Esophagus mucosa (tissue), 1 donor: ENCODE measurements at regions not wholly inside any gene's neighbourhood (a gene's known extent, or its start where the extent isn't known, plus 50 kb on each side); places are given as distances from the start of the nearest gene placed in this dataset.
"Not testable (repeated sequence)": the region's sequence is repeated elsewhere in the genome, so short reads cannot be mapped to it uniquely, and the experiment has no call there.

Source experiments
- ATAC-seq: fragments of 200-7000 bp; cut with Tn5 transposase; one replicate; pipeline ENCODE4 v1.9.1; 2020
- donor health status: DM: yes; HTN: yes; CAD: no.

DNA sequence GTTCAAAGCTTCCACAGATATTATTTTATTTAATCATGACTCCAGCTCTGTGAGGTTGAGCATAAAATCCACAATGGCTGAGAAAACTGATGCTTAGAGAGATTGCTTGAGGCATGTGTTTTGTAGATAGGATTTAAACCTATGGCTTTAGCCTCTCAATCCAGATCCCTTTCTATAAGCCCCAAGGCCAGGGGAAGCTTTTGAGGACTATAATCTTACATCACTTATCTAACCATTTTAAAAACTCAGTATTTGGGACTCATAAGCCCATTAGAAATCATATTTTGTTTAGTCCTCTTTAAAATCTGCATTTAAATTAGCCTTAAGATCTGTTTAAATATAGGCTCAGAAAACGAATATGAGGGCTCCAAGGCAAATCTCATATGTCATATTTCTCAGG, 135.4 kb upstream of the SERPINE2 start:
- no peak for ATAC-seq

- ATAC-seq: no peak
Measured at GRCh38 chr2:224173933-224174332, 134.8 kb upstream of the SERPINE2 start.

GRCh38 chr2:224173210-224173609, 134.1 kb upstream of the SERPINE2 start:
- no peak for ATAC-seq

DNA sequence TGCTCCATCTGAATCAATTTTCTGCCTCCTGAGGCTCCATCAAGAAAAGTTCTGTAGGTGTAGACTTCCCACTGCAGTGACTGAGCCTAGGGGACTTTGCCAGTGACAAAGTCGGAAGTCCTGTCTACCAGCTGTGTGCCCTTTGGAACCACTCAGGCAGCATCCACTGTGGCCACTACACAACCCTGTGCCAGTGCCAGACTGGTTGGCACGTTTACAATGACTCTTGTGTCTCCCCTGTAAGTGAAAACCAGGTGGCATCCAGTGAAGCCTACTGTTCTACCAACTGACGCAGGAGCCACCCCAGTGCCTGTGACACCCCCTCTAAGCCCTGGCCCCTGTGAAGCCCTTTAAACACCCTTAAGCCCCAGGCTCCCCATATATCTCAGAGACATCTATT, 132.1 kb upstream of the SERPINE2 start:
- ATAC-seq: no peak

DNA sequence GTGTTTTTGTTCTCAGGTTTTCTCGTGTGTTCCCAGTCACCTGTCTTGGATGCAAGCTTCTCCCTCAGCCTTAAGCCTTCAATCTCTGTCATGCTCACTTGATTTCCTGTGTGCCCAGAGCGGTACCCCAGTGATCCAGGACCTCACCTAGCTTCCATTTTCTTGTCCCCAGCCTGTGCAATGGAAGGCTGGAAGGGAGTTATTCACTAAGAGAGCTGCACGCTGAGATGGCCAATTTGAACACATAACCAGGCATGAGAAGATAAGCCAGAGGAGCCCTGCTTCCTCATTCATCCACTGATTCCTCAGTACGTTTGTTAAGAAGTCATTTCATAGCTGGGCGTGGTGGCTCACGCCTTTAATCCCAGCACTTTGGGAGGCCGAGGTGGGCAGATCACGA, 130.8 kb upstream of the SERPINE2 start:
- no peak for ATAC-seq

DNA sequence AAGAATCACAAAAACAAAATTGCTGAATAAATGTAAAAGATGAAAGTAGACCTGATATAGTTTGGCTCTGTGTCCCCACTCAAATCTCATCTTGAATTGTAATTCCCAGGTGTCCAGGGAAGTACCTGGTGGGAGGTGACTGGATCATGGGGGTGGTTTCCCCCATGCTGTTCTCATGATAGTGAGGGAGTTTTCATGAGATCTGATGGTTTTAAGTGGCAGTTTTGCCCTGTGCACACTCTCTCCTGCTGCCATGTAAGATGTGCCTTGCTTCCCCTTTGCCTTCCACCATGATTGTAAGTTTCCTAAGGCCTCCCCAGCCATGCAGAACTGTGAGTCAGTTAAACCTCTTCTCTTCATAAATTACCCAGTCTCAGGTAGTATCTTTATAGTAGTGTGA, 128.7 kb upstream of the SERPINE2 start:
- not testable (repeated sequence) for ATAC-seq

DNA sequence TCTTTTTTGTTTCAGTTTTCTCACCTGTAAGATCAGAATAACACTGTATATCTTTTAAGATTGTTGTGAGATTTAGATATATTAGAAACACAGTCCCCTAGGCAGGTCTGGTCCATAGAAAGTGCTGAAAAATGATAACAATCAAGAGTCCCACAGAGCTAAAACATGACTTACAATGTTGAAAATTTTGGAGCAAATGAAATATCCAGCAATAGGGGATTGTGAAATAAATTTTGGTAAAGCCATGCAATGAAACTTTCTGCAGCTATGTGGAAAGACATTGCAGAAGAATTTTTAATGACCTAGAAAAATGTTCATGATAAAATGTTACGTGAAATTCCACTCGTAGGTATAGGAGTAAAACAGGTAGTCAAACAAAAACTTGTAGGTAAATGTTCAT, 127.6 kb upstream of the SERPINE2 start:
- ATAC-seq: no peak

DNA sequence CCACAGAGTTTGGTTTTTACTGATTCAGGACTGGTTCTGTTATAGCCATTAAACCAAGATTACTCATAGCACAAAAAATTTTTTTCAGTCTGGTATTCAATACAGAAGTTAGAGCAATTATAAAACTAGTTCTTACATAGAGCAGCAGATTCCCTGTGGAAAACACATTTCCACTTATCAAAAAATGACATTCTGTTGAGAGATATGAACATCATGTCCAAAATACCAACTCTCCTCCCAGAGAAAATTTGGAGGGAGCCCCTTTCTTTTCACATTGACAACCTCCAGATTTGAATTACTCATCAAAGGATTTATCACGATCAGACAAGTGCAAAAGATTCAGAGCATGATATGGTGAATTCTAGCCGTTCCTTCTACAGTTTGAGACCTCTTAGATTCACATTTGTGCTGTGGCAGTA, 126.8 kb upstream of the SERPINE2 start:
- ATAC-seq: no peak

DNA sequence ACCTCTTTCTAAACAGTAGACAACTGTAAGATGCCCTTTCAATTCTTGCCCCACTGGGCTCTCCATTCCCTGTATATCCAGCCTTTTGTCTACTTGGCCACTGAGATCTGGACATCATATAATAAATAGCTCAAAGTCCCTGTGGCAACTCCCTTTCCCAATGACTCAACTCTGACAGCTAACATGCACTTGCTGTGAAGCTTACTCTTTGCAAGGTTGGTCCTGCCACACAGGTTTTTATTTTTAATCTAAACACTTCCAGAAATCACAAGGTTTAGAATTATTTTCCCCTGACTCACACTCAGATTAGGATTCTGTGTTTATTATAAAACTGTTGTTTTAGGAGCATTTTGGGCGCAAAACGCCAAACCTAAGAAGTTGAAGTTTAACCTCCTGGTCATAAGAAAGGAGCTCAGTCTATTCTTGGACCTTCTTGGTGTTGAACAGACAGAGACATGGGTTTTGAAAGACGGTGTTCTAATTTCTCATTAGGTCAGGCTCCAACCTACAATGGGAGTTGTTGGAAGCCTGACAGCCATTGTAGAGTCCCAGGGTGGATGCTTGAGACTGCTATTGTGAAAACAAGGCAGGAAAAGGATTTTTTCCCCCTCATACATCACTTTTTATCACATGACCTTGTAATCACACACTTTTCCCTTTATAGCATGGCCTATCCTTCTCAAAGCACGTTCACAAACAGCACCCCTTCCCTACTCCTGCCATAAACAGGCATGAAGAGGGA, 124.7 kb upstream of the SERPINE2 start:
- ATAC-seq: peak; percentile 80

- no peak for ATAC-seq
Measured at GRCh38 chr2:224162122-224162521, 123.0 kb upstream of the SERPINE2 start.

GRCh38 chr2:224161712-224162111, 122.6 kb upstream of the SERPINE2 start:
- ATAC-seq: no peak

- ATAC-seq: peak; percentile 66
Measured at GRCh38 chr2:224160917-224161316, 121.8 kb upstream of the SERPINE2 start.

- no peak for ATAC-seq
Measured at GRCh38 chr2:224159345-224159928, 120.4 kb upstream of the SERPINE2 start.

DNA sequence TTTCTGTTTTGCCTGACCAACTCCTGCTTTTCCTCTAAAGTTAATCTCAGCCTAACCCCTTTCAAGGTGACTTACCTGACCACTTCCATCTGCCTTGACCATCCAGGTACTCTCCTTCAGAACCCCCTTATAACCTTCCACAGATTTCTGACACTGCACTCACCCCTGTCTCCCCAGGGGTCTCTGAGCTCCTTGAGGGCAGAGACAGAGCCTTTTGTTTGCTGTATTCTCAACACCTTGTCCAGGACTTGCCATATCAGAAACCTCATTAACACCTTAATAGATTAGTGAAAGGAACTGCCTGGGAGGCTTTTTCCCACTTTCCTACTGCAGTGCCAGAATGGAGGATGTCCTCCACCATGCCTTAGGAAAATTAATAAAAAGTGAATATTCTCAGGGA, 119.7 kb upstream of the SERPINE2 start:
- ATAC-seq: no peak

- no peak for ATAC-seq
Measured at GRCh38 chr2:224158061-224158460, 119.0 kb upstream of the SERPINE2 start.

DNA sequence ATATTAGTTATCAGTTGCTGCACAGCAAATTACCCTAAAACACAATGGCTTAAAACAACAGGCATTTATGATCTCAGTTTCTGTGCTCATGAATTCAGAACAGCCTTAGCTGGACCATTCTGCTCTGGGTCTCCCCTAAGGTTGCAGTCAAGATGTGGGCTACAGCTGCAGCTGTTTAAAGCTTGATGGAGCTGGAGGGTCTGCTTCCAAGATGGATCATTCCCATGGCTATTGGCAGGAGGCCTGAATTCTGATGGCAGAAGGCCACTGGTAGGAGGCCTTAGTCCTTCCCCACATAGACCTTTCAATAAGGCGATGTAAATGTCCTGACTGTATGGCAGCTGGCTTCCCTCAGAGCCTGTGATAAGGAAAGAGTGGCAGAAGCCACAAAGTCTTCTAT, 118.6 kb upstream of the SERPINE2 start:
- ATAC-seq: no peak

GRCh38 chr2:224156436-224156835, 117.3 kb upstream of the SERPINE2 start:
- ATAC-seq: no peak

DNA sequence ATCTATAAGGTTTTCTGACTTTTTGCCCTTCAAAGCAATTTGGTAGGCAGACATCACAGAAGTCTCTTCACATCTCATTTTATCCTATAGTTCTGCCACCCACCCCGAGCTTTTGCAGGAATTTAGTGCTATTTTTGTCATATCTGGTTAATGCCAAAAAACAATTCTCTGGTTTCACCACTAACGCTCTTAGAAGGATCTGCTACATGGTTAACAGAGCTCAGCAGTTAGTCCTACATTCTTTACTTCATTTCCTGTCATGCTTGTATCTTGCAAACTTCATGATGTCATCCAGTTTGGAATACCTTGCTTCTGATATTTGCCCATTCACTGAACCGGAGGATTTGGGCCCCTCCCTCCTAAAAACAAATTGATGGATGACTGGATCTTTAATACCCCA, 116.8 kb upstream of the SERPINE2 start:
- no peak for ATAC-seq

DNA sequence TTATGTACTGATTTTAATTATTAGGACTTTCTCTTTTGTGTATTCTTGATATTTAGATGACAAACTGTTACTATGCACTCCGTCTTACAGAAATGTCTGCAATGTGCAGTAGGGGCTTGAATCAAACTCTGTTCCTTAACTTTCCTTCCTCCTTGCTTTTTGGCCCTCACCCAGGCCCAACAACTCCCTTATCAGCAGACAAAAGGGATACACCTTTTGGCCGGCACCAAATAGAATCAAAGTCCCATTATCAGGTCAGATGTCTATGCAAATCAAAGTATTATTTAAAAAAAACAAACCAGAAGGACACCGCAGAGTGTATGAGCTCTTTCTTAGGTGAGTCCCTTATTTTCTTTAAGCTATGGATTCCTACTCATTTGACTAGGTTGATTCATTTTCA, 116.3 kb upstream of the SERPINE2 start:
- ATAC-seq: no peak

GRCh38 chr2:224151680-224152310, 112.7 kb upstream of the SERPINE2 start:
- ATAC-seq: no peak

DNA sequence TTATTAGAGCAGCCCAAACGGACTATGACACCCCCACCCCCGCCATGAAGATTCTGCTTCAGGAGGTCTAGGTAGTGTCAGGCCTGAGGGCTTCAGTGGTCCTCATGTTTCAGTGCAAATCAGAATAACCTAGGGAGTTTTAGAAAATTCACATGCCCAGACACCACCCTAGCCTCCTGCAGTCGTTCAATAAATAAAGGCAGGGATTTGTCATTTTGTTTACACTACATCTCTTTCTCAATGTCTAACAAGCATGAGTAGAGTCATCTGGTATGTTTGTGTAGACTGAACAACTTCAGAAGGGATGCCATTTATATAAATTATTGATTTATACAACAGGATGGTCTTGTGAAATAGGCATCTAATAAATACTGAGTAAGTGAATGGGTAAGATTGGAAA, 112.1 kb upstream of the SERPINE2 start:
- ATAC-seq: peak; percentile 31

- ATAC-seq: not testable (repeated sequence)
Measured at GRCh38 chr2:224148058-224148457, 109.0 kb upstream of the SERPINE2 start.

- peak; percentile 73 for ATAC-seq
Measured at GRCh38 chr2:224147174-224147573, 108.1 kb upstream of the SERPINE2 start.
